ENCODE measurements at regions not wholly inside any gene's neighbourhood (a gene's known extent, or its start where the extent isn't known, plus 50 kb on each side); places are given as distances from the start of the nearest gene placed in this dataset.
A peak's percentile ranks its signal among the peaks of the same experiment; 100 is the strongest.

DNA sequence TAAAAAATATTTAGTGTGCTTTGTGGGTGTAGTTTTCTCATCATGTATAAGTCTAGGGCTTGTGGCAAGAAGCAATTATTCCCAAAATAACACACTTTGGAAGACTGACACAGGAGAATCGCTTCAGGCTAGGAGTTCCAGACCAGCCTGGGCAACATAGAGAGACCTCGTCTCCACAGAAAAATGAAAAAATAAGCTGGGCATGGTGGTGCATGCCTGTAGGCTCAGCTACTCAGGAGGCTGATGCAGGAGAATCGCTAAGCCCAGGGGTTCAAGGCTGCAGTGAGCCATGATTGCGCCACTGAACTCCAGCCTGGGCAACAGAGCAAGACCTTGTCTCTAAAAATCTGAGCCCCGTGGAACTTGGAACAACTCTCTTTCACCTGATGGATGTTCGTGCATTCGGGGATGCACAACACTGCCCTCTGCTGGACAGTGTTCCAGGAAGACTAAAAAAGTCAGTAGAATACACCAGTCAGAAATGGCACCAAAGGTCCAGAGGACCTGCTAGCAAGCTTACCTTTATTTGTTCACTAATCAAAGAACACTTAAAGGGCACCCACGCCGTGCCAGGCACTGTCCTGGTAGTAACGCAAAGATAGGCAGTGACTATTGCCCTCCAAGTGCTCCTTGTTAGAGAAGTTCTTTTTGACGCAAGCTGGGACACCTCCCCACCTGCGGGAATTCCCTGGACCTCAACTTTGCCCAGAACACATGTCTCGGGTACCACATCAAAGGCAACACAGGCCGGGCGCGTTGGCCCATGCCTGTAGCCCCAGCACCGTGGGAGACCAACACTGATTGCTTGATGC lies 81.9 kb upstream of the CALN1 start:
- no peak overlapping the region for H3K27ac ChIP-seq (ENCODE audit: low read length in 2 of 2)
- no peaks in the 10 kb centered on the region for H4K20me1 ChIP-seq (ENCODE audit: control insufficient read depth, insufficient read depth, low read length, poor library complexity, severe bottlenecking)
- no peaks in the 10 kb centered on the region for H3K4me1 ChIP-seq (ENCODE audit: control insufficient read depth in 2 of 2, insufficient read depth in 2 of 2, low read length in 2 of 2)
- H3K79me2 ChIP-seq (ENCODE audit: control insufficient read depth, insufficient read depth, low read length), result no peaks in the 10 kb centered on the region
- H3K9ac ChIP-seq (ENCODE audit: low read length), result no peak overlapping the region
- no peak overlapping the region for H3K4me3 ChIP-seq (ENCODE audit: control extremely low read depth in 1 of 5, extremely low read depth in 1 of 5, insufficient read depth in 1 of 5, low read depth in 2 of 5, low read length in 4 of 5)
- H3K9me3 ChIP-seq (ENCODE audit: control extremely low read depth in 1 of 3, control insufficient read depth in 2 of 3, insufficient read depth in 1 of 3, low read length in 2 of 3), result peaks cover 2 to 17% (median 7%) of the 10 kb centered on the region in 3 donors
- Mint-ChIP-seq H3K27me3 (no peaks in the 10 kb centered on the region), H3K4me3 (no peak overlapping the region), H3K27ac (no peak overlapping the region), H3K9me3 (ENCODE audit: insufficient read depth) (peaks cover 6% of the 10 kb centered on the region), H3K4me1 (no peaks in the 10 kb centered on the region)
- H2AFZ ChIP-seq (ENCODE audit: insufficient read depth, low read depth, low read length, poor library complexity, severe bottlenecking), result no peak overlapping the region
- H3K36me3 ChIP-seq (replicated peaks in 1 of 2; ENCODE audit: control extremely low read depth in 1 of 2, control insufficient read depth in 1 of 2, extremely low read depth in 1 of 2, insufficient read depth in 2 of 2, low read length in 1 of 2), result no peaks in the 10 kb centered on the region
- H3K4me2 ChIP-seq (replicated peaks; ENCODE audit: low read depth, low read length, poor library complexity, severe bottlenecking), result no peak overlapping the region
- ChIA-PET CTCF (interaction anchor here (1.2 to 1.7 kb wide), 3 partner anchors 10 to 1666 kb away, joined by 3 to 6 read pairs (median 4); no protein-coding TSS in a partner anchor), POLR2A (no interaction called here)
- 29% methylated on average over 12 of the region's 17 CpGs for WGBS (ENCODE audit: insufficient coverage)
- peaks cover 0 to 6% (median 0%) of the 10 kb centered on the region in 4 experiments for H3K27me3 ChIP-seq (replicated peaks in 1 of 4; ENCODE audit: control extremely low read depth in 1 of 4, control insufficient read depth in 3 of 4, insufficient read depth in 4 of 4, low read length in 3 of 4)
- no peak for TF ChIP-seq EZH2 (IDR thresholded peaks at IDR 0.05; ENCODE audit: borderline replicate concordance, insufficient read depth, low read depth, low read length, poor library complexity, severe bottlenecking)
- peak; percentile 69 for TF ChIP-seq CTCF (IDR thresholded peaks at IDR 0.05)
- no peak for ATAC-seq (ENCODE audit: low read depth)
- peak; percentile 52 for DNase-seq
- intact Hi-C loops (cut with micrococcal nuclease), result no loop called here

GRCh38 chr7:72492461-72493065 lies 80.4 kb upstream of the CALN1 start:
- intact Hi-C loops (cut with micrococcal nuclease), result no loop called here
- Histone ChIP-seq H3K9me3 (ENCODE audit: control extremely low read depth in 1 of 3, control insufficient read depth in 2 of 3, insufficient read depth in 1 of 3, low read length in 2 of 3) (peaks cover 2 to 17% (median 3%) of the 10 kb centered on the region in 3 donors), H2AFZ (ENCODE audit: insufficient read depth, low read depth, low read length, poor library complexity, severe bottlenecking) (no peak overlapping the region), H3K27me3 (replicated peaks in 1 of 4; ENCODE audit: control extremely low read depth in 1 of 4, control insufficient read depth in 3 of 4, insufficient read depth in 4 of 4, low read length in 3 of 4) (peaks cover 0 to 6% (median 0%) of the 10 kb centered on the region in 4 experiments), H3K27ac (ENCODE audit: low read length in 2 of 2) (no peak overlapping the region), H3K36me3 (replicated peaks in 1 of 2; ENCODE audit: control extremely low read depth in 1 of 2, control insufficient read depth in 1 of 2, extremely low read depth in 1 of 2, insufficient read depth in 2 of 2, low read length in 1 of 2) (no peaks in the 10 kb centered on the region), H3K4me1 (ENCODE audit: control insufficient read depth in 2 of 2, insufficient read depth in 2 of 2, low read length in 2 of 2) (no peaks in the 10 kb centered on the region), H3K4me2 (replicated peaks; ENCODE audit: low read depth, low read length, poor library complexity, severe bottlenecking) (no peak overlapping the region), H3K79me2 (ENCODE audit: control insufficient read depth, insufficient read depth, low read length) (no peaks in the 10 kb centered on the region), H3K4me3 (ENCODE audit: control extremely low read depth in 1 of 5, extremely low read depth in 1 of 5, insufficient read depth in 1 of 5, low read depth in 2 of 5, low read length in 4 of 5) (no peak overlapping the region), H3K9ac (ENCODE audit: low read length) (no peak overlapping the region), H4K20me1 (ENCODE audit: control insufficient read depth, insufficient read depth, low read length, poor library complexity, severe bottlenecking) (no peaks in the 10 kb centered on the region)
- H3K4me1 Mint-ChIP-seq, result no peaks in the 10 kb centered on the region
- H3K9me3 Mint-ChIP-seq (ENCODE audit: insufficient read depth), result peaks cover 5% of the 10 kb centered on the region
- ChIA-PET CTCF (interaction anchor here (1.4 kb wide), 1 partner anchor 14 kb away, joined by 3 read pairs; no protein-coding TSS in a partner anchor), POLR2A (no interaction called here)
- no peak overlapping the region for H3K4me3 Mint-ChIP-seq
- no peak for TF ChIP-seq CTCF (IDR thresholded peaks at IDR 0.05)
- no peak for TF ChIP-seq EZH2 (IDR thresholded peaks at IDR 0.05; ENCODE audit: borderline replicate concordance, insufficient read depth, low read depth, low read length, poor library complexity, severe bottlenecking)
- ATAC-seq (ENCODE audit: low read depth) (no peak), DNase-seq (no peak)
- H3K27ac Mint-ChIP-seq, result no peak overlapping the region
- WGBS (ENCODE audit: insufficient coverage), result 95% methylated on average over 5 of the region's 12 CpGs
- no peaks in the 10 kb centered on the region for H3K27me3 Mint-ChIP-seq

Measured in B cell (primary cell).